PC-3 (cell line): ENCODE measurements at regions not wholly inside any gene's neighbourhood (a gene's known extent, or its start where the extent isn't known, plus 50 kb on each side); places are given as distances from the start of the nearest gene placed in this dataset.

Source experiments
- ATAC-seq: fragments of 200-7000 bp; cut with Tn5 transposase; 2 replicates; pipeline ENCODE4 v1.9.1; 2020; ENCODE audit warnings: mild to moderate bottlenecking, moderate library complexity
- BruUV-seq: library from RNA; stranded (reverse); fragments of 400-500 nt; replicated peaks from 2 replicates; lab custom pipeline; 2021; lab: Mats Ljungman, UMichigan
- CTCF ChIA-PET: fragments of 300-600 bp; sonication (Branson Sonifier 250); formaldehyde crosslinking; loops from one replicate; lab custom pipeline; 2022; ENCODE audit warnings: antibody characterized with exemption; lab: Charles Lee
- POLR2A ChIA-PET: fragments of 300-600 bp; sonication (Branson Sonifier 250); formaldehyde crosslinking; loops from one replicate; lab custom pipeline; 2022; ENCODE audit warnings: antibody characterized with exemption; ENCODE audit not compliant: unreplicated experiment; lab: Charles Lee
- DNase-seq: peaks from one replicate; pipeline ENCODE4 v3.0.0-alpha.2; 2015
- H2AFZ ChIP-seq: fragments of 300-600 bp; sonication (generic); 2 replicates; pipeline ENCODE4 v1.6.0; 2016; ENCODE audit warnings: antibody characterized with exemption, low read length
- H3F3A ChIP-seq: fragments of 300-600 bp; sonication (generic); one replicate; pipeline ENCODE4 v1.6.0; 2017; ENCODE audit warnings: antibody characterized with exemption, low read length, control low read depth, mild to moderate bottlenecking; ENCODE audit not compliant: unreplicated experiment
- H3K27ac ChIP-seq: fragments of 300-600 bp; sonication (generic); 2 replicates; pipeline ENCODE4 v1.5.1; 2016; ENCODE audit warnings: mild to moderate bottlenecking, low read length
- H3K27me3 ChIP-seq: fragments of 300-600 bp; sonication (generic); 2 replicates; pipeline ENCODE4 v1.6.1; 2016; ENCODE audit warnings: low read length, mixed read lengths
- H3K36me3 ChIP-seq: fragments of 300-600 bp; sonication (generic); 2 replicates; pipeline ENCODE4 v1.6.1; 2016; ENCODE audit warnings: low read depth, mixed run types, low read length, mixed read lengths
- H3K4me1 ChIP-seq: fragments of 300-600 bp; sonication (generic); 2 replicates; pipeline ENCODE4 v1.5.1; 2016; ENCODE audit warnings: low read length; ENCODE audit not compliant: insufficient read depth
- H3K4me2 ChIP-seq: fragments of 300-600 bp; sonication (generic); 2 replicates; pipeline ENCODE4 v1.6.0; 2016; ENCODE audit warnings: low read length
- H3K4me3 ChIP-seq: fragments of 300-600 bp; sonication (generic); 2 replicates; pipeline ENCODE4 v1.5.1; 2016; ENCODE audit warnings: mild to moderate bottlenecking, low read length, mixed read lengths
- H3K79me2 ChIP-seq: fragments of 300-600 bp; sonication (generic); 2 replicates; pipeline ENCODE4 v1.6.1; 2017; ENCODE audit warnings: low read length, mixed read lengths
- H3K9ac ChIP-seq: fragments of 300-600 bp; sonication (generic); 2 replicates; pipeline ENCODE4 v1.6.0; 2016; ENCODE audit warnings: mild to moderate bottlenecking, low read length
- H3K9me2 ChIP-seq: fragments of 300-600 bp; sonication (generic); replicated peaks from 2 replicates; pipeline ENCODE4 v1.6.1; 2016; ENCODE audit warnings: mixed run types, low read length, mixed read lengths
- H3K9me3 ChIP-seq: fragments of 300-600 bp; sonication (generic); 2 replicates; pipeline ENCODE4 v1.6.1; 2016; ENCODE audit warnings: low read length, mixed read lengths
- H4K20me1 ChIP-seq: fragments of 300-600 bp; sonication (generic); 2 replicates; pipeline ENCODE4 v1.6.1; 2016; ENCODE audit warnings: low read length, mixed read lengths
- EZH2 ChIP-seq: fragments of 300-600 bp; sonication (generic); IDR thresholded peaks from one replicate; pipeline ENCODE4 v1.6.1; 2017; ENCODE audit warnings: antibody characterized with exemption, mild to moderate bottlenecking, low read length; ENCODE audit not compliant: unreplicated experiment
- EZH2phosphoT487 ChIP-seq: fragments of 300-600 bp; sonication (generic); IDR thresholded peaks from 2 replicates; pipeline ENCODE4 v1.6.1; 2018; ENCODE audit warnings: mild to moderate bottlenecking, antibody characterized with exemption, low read length, borderline replicate concordance
- intact Hi-C: fragments of 100-400 bp; cut with micrococcal nuclease; formaldehyde crosslinking; loops from 2 replicates; pipeline ENCODE4 v1.9.0; 2023
- TF ChIP-seq, protein P1 (sequence below): fragments of 300-600 bp; sonication (generic); conservative IDR thresholded peaks from 2 replicates; pipeline ENCODE4 v1.5.1; 2017; ENCODE audit warnings: antibody characterized with exemption, low read depth, mild to moderate bottlenecking, low read length

DNA sequence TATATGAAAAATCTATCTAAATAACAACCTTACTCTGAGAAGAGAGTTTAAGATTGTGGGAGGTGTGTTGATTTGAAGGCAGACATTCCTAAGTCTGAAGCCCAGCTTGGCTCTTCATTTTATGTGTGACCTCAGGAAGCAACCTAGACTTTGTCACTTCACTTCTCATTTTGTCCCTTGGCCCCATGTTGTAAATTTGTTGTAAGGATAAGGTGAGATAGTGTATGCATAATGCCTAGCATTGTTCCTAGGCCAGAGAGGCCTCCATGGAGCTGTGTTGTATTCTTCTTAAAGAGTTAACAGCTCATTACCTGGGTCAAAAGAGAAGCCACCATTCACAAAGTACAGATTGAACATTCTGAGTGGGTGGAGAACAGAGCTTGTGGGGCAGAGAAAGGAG lies 1084.4 kb upstream of the SLIT2 start:
- no peaks in the 10 kb centered on the region for H3K4me1 ChIP-seq
- ATAC-seq = no peak
- intact Hi-C loops = no loop called here
- H4K20me1 ChIP-seq = no peaks in the 10 kb centered on the region
- no peaks in the 10 kb centered on the region for H3F3A ChIP-seq
- H3K36me3 ChIP-seq = no peaks in the 10 kb centered on the region
- H3K27me3 ChIP-seq = no peaks in the 10 kb centered on the region
- H3K4me3 ChIP-seq = no peak overlapping the region
- H2AFZ ChIP-seq = no peak overlapping the region
- POLR2A ChIA-PET = no interaction called here
- DNase-seq = no peak
- no peak overlapping the region for H3K27ac ChIP-seq
- H3K4me2 ChIP-seq = no peak overlapping the region
- TF ChIP-seq EZH2phosphoT487 = no peak
- TF ChIP-seq, protein P1, sequence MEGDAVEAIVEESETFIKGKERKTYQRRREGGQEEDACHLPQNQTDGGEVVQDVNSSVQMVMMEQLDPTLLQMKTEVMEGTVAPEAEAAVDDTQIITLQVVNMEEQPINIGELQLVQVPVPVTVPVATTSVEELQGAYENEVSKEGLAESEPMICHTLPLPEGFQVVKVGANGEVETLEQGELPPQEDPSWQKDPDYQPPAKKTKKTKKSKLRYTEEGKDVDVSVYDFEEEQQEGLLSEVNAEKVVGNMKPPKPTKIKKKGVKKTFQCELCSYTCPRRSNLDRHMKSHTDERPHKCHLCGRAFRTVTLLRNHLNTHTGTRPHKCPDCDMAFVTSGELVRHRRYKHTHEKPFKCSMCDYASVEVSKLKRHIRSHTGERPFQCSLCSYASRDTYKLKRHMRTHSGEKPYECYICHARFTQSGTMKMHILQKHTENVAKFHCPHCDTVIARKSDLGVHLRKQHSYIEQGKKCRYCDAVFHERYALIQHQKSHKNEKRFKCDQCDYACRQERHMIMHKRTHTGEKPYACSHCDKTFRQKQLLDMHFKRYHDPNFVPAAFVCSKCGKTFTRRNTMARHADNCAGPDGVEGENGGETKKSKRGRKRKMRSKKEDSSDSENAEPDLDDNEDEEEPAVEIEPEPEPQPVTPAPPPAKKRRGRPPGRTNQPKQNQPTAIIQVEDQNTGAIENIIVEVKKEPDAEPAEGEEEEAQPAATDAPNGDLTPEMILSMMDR = no peak
- no TSS peak for BruUV-seq
- CTCF ChIA-PET = interaction anchor here (0.7 kb wide), 1 partner anchor 516 kb away, joined by 3 read pairs; no protein-coding TSS in a partner anchor
- no peaks in the 10 kb centered on the region for H3K9me3 ChIP-seq
- H3K9me2 ChIP-seq = no peaks in the 10 kb centered on the region
- no peak overlapping the region for H3K9ac ChIP-seq
- H3K79me2 ChIP-seq = no peaks in the 10 kb centered on the region

DNA sequence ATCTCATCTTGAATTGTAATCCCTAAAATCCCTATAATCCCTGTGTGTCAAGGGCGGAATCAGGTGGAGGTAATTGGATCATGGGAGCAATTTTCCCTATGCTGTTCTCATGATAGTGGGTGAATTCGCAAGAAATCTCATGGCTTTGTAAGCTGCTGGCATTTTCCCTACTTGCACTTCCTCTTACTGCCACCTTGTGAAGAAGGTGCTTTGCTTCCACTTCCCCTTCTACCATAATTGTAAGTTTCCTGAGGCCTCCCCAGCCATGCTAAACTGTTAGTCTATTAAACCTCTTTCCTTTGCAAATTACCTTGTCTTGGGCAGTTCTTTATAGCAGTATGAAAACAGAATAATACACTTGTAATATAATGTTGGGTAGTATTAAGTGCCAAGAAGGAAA lies 1087.4 kb upstream of the SLIT2 start:
- TF ChIP-seq EZH2 = no peak
- TF ChIP-seq EZH2phosphoT487 = no peak
- TF ChIP-seq, protein P1 = no peak
- Histone ChIP-seq H4K20me1 (no peaks in the 10 kb centered on the region), H3K9me3 (no peaks in the 10 kb centered on the region), H3K4me2 (no peak overlapping the region), H3K79me2 (no peaks in the 10 kb centered on the region), H3K36me3 (no peaks in the 10 kb centered on the region), H3F3A (no peaks in the 10 kb centered on the region), H2AFZ (no peak overlapping the region), H3K4me3 (no peak overlapping the region), H3K27me3 (no peaks in the 10 kb centered on the region), H3K9me2 (no peaks in the 10 kb centered on the region), H3K9ac (no peak overlapping the region), H3K4me1 (no peaks in the 10 kb centered on the region), H3K27ac (no peak overlapping the region)
- DNase-seq (no peak), ATAC-seq (no peak)
- no TSS peak for BruUV-seq
- ChIA-PET POLR2A (no interaction called here), CTCF (no interaction called here)
- intact Hi-C loops = no loop called here

DNA sequence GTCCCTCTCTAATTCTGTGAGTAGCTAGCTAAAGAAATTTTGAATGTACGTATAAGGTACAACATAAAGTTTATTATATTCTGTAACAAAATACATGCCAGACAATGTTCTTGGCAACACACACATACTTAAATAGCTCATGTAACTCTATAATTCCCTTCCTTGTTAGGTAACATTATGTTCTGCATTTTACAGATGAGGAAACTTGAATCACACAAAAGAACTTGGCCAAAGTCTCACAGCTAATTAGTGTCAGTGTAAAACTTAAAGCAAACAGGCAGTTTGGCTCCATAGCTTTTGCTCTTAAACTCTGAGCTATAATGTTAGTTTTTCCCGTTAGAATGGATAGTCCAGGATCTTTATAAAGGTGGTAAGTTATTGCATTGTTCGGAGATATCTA lies 1091.8 kb upstream of the SLIT2 start:
- Histone ChIP-seq H2AFZ (no peak overlapping the region), H3K4me2 (no peak overlapping the region), H3K9me3 (0 out of 2 replicates have a peak, but pooled peaks cover 4% of the 10 kb centered on the region), H3K27ac (no peak overlapping the region), H3K27me3 (no peaks in the 10 kb centered on the region), H3K4me3 (no peak overlapping the region), H3K4me1 (no peaks in the 10 kb centered on the region), H3K9ac (no peak overlapping the region), H3K79me2 (no peaks in the 10 kb centered on the region), H3K36me3 (no peaks in the 10 kb centered on the region), H4K20me1 (no peaks in the 10 kb centered on the region), H3K9me2 (no peaks in the 10 kb centered on the region), H3F3A (no peaks in the 10 kb centered on the region)
- no peak for ATAC-seq
- no peak for DNase-seq
- TF ChIP-seq, protein P1 = no peak
- TF ChIP-seq EZH2phosphoT487 = no peak
- TF ChIP-seq EZH2 = no peak
- BruUV-seq = no TSS peak
- intact Hi-C loops = no loop called here
- POLR2A ChIA-PET = no interaction called here
- CTCF ChIA-PET = no interaction called here
